BJ (cell line): ENCODE measurements at regions not wholly inside any gene's neighbourhood (a gene's known extent, or its start where the extent isn't known, plus 50 kb on each side); places are given as distances from the start of the nearest gene placed in this dataset.

Experiments
- CTCF ChIA-PET: fragments of 350-600 bp; formaldehyde crosslinking; extraction: SDS; loops from one replicate; lab custom pipeline; 2021; ENCODE audit warnings: antibody characterized with exemption, inconsistent platforms; lab: Yijun Ruan, JAX
- POLR2A ChIA-PET: fragments of 300-600 bp; sonication (Branson Sonifier 250); formaldehyde crosslinking; extraction: SDS; loops from one replicate; lab custom pipeline; 2021; ENCODE audit warnings: antibody characterized with exemption; lab: Charles Lee
- DNase-seq: peaks from one replicate; pipeline ENCODE4 v3.0.0-alpha.2; 2011; ENCODE audit warnings: low read depth
- H3K27me3 ChIP-seq: 2 replicates; pipeline ENCODE4 v1.6.0; 2011; ENCODE audit warnings: low read length; ENCODE audit not compliant: control insufficient read depth, insufficient read depth
- H3K36me3 ChIP-seq: 2 replicates; pipeline ENCODE4 v1.5.1; 2011; ENCODE audit warnings: low read length; ENCODE audit not compliant: control insufficient read depth, insufficient read depth
- H3K4me3 ChIP-seq: 2 replicates; pipeline ENCODE4 v1.5.1; 2011; ENCODE audit warnings: low read depth, mild to moderate bottlenecking, control low read depth, low read length
- CTCF ChIP-seq: IDR thresholded peaks from 2 replicates; pipeline ENCODE4 v1.5.1; 2011; ENCODE audit warnings: low read depth, mild to moderate bottlenecking, control low read depth, inconsistent platforms, low read length, moderate library complexity; ENCODE audit not compliant: insufficient read depth

- ChIA-PET CTCF (no interaction called here), POLR2A (no interaction called here)
- H3K4me3 ChIP-seq, result no peak overlapping the region
- TF ChIP-seq CTCF, result no peak
- H3K36me3 ChIP-seq, result no peaks in the 10 kb centered on the region
- no peaks in the 10 kb centered on the region for H3K27me3 ChIP-seq
- DNase-seq, result no peak
These were observed 225.3 kb upstream of the PPP2R3A start for GRCh38 chr3:135740211-135740610.

GRCh38 chr3:135740751-135741150, 224.8 kb upstream of the PPP2R3A start:
- H3K27me3 ChIP-seq, result no peaks in the 10 kb centered on the region
- TF ChIP-seq CTCF, result no peak
- CTCF ChIA-PET, result no interaction called here
- H3K36me3 ChIP-seq, result no peaks in the 10 kb centered on the region
- H3K4me3 ChIP-seq, result no peak overlapping the region
- no peak for DNase-seq
- POLR2A ChIA-PET, result no interaction called here

GRCh38 chr3:135751991-135752390, 213.5 kb upstream of the PPP2R3A start:
- CTCF ChIA-PET, result no interaction called here
- TF ChIP-seq CTCF, result no peak
- DNase-seq, result no peak
- Histone ChIP-seq H3K27me3 (no peaks in the 10 kb centered on the region), H3K36me3 (no peaks in the 10 kb centered on the region), H3K4me3 (no peak overlapping the region)
- POLR2A ChIA-PET, result no interaction called here

- CTCF ChIA-PET, result no interaction called here
These were observed 212.7 kb upstream of the PPP2R3A start for GRCh38 chr3:135752851-135753250.

GRCh38 chr3:135753506-135753905, 212.0 kb upstream of the PPP2R3A start:
- H3K36me3 ChIP-seq, result no peaks in the 10 kb centered on the region
- CTCF ChIA-PET, result no interaction called here
- H3K27me3 ChIP-seq, result no peaks in the 10 kb centered on the region
- DNase-seq, result no peak
- no peak for TF ChIP-seq CTCF
- POLR2A ChIA-PET, result no interaction called here
- H3K4me3 ChIP-seq, result no peak overlapping the region

More at GRCh38 chr3:135752851-135753250, 212.7 kb upstream of the PPP2R3A start:
- POLR2A ChIA-PET, result no interaction called here
- TF ChIP-seq CTCF, result no peak
- DNase-seq, result no peak
- Histone ChIP-seq H3K36me3 (no peaks in the 10 kb centered on the region), H3K4me3 (no peak overlapping the region), H3K27me3 (no peaks in the 10 kb centered on the region)
